Peyer's patch (tissue), 4 donors: ENCODE measurements at regions not wholly inside any gene's neighbourhood (a gene's known extent, or its start where the extent isn't known, plus 50 kb on each side); places are given as distances from the start of the nearest gene placed in this dataset.

ENCODE experiments used
- CTCF ChIP-seq, 6 experiments: fragments of 450-650 bp in 4 of 6; fragments of 200-600 bp in 2 of 6; sonication (generic) in 1 of 6; IDR thresholded peaks; one replicate each; pipeline ENCODE4 v1.5.1; 2017 to 2019; ENCODE audit warnings: antibody characterized with exemption in 6 of 6, mild to moderate bottlenecking in 3 of 6, moderate library complexity in 1 of 6
- POLR2A ChIP-seq, 2 donors: fragments of 450-650 bp; IDR thresholded peaks; one replicate each; pipeline ENCODE4 v1.5.1; 2017; ENCODE audit warnings: antibody characterized with exemption in 2 of 2, mild to moderate bottlenecking in 2 of 2, moderate library complexity in 2 of 2

- TF ChIP-seq CTCF (IDR thresholded peaks at IDR 0.05) (no peak), POLR2A (IDR thresholded peaks at IDR 0.05) (no peak)
These were observed 99.5 kb upstream of the FHL2 start for GRCh38 chr2:105498281-105498846.
